GM10248 (cell line): ENCODE measurements at regions not wholly inside any gene's neighbourhood (a gene's known extent, or its start where the extent isn't known, plus 50 kb on each side); places are given as distances from the start of the nearest gene placed in this dataset.
"Not testable (repeated sequence)": the region's sequence is repeated elsewhere in the genome, so short reads cannot be mapped to it uniquely, and the experiment has no call there.

Experiments
- CTCF ChIA-PET: fragments of 300-600 bp; sonication (Branson Sonifier 250); formaldehyde crosslinking; extraction: SDS; loops from one replicate; lab custom pipeline; 2021; ENCODE audit warnings: antibody characterized with exemption; lab: Yijun Ruan, JAX
- POLR2A ChIA-PET: fragments of 350-650 bp; sonication (Branson Sonifier 250); formaldehyde crosslinking; extraction: SDS; loops from one replicate; lab custom pipeline; 2020; ENCODE audit warnings: antibody characterized with exemption; lab: Yijun Ruan, JAX
- DNase-seq: peaks from one replicate; pipeline ENCODE4 v3.0.0; 2012; ENCODE audit errors: extremely low spot score
- CTCF ChIP-seq: IDR thresholded peaks from 2 replicates; pipeline ENCODE4 v1.5.1; 2012; ENCODE audit warnings: mild to moderate bottlenecking, low read depth; ENCODE audit errors: extremely low read depth, missing control alignments, control extremely low read depth

DNA sequence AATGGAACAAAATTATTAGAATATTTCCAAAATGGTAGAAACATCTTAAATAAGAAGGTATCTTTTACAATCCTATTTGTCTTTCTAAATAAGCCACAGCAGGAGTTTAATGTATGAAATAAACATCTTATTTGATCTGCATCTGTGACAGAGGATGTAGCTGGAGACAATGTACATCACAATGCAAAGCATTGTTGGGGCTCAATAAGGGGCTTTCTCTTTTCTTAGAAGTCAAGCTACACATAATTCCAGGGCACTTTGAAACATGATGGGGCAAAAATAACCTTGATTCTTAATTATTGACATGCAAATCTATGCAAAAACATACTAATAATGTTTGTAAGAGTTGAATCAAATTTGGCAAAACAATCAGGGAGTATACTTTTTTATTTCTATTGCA is 255.1 kb downstream of the DSC3 start:
- CTCF ChIA-PET, result no interaction called here
- TF ChIP-seq CTCF, result no peak
- POLR2A ChIA-PET, result no interaction called here

GRCh38 chr18:30781601-30782000 is 260.9 kb downstream of the DSC3 start:
- no peak for DNase-seq
- TF ChIP-seq CTCF, result no peak
- ChIA-PET CTCF (no interaction called here), POLR2A (no interaction called here)

More for the DNA sequence above, 255.1 kb downstream of the DSC3 start:
- DNase-seq, result no peak

DNA sequence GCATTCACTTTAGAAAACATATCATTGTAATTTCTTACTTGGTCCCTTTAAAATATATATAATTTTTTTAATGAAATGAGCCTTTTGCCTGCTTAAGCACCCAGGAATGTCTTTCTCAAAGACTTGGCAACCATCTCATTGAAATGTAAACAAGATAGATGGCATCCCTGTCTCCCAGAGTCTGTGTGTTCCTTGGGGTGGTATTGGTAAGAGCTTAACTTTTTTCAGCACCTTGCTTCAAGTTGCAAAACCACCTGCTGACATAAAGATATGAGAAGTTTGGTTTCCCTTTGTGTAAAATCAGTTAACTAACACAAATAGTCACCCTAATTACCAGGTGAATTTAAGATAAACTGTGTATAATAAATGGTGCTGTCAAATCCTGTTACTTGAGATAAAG is 266.9 kb downstream of the DSC3 start:
- no peak for DNase-seq
- no peak for TF ChIP-seq CTCF
- ChIA-PET POLR2A (no interaction called here), CTCF (no interaction called here)

- CTCF ChIA-PET, POLR2A ChIA-PET, DNase-seq: not testable (repeated sequence)
Observed at GRCh38 chr18:30772170-30772569, 270.4 kb downstream of the DSC3 start.

- TF ChIP-seq CTCF, result no peak
- ChIA-PET CTCF (no interaction called here), POLR2A (no interaction called here)
- DNase-seq, result no peak
Observed at GRCh38 chr18:30766053-30766452, 276.5 kb downstream of the DSC3 start.

DNA sequence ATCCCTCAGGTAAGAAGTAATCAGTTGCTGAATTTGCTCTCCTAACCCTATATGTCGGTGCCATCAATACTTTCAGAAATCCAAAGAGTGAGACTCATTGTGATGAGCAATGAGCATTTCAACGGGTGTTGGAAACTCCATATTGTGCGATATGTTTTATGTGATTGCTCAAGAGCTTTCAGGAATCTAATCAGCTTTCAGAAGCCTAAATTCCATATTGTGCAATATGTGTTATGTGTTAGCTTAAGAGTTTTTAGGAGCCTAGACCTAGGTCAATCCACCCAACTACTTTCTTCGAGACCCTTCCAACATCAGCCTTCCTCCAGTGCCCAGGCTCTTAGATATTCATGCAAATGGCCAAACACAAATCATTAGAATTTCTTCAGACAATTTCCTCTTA is 277.3 kb downstream of the DSC3 start:
- TF ChIP-seq CTCF, result no peak
- CTCF ChIA-PET, result no interaction called here
- no peak for DNase-seq
- POLR2A ChIA-PET, result no interaction called here

DNA sequence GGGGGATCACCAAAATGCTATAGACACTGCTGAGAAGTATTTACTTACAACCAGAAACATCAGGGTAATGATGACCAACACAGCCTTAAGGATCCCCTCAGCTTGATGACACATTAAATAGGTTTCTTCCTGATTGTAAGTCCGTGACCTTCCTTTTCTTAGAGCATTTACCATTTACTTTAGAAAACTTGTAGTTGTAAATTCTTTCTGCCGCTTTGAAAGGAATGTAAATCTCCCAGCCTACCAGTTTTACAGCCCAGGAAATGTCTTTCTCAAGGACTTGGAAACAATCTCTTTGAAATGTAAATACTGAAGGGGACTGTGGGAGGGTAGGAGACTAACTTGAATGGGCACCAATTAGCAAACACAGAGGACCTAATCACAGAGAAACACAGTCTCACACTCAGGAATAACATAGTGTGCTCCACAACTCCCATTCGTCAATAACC is 278.6 kb downstream of the DSC3 start:
- no peak for DNase-seq
- ChIA-PET POLR2A (no interaction called here), CTCF (no interaction called here)
- no peak for TF ChIP-seq CTCF
